ENCODE measurements at regions not wholly inside any gene's neighbourhood (a gene's known extent, or its start where the extent isn't known, plus 50 kb on each side); places are given as distances from the start of the nearest gene placed in this dataset.
"Not testable (repeated sequence)": the region's sequence is repeated elsewhere in the genome, so short reads cannot be mapped to it uniquely, and the experiment has no call there.

GRCh38 chr5:87594566-87594965 lies 181.8 kb upstream of the CCNH start:
- DNase-seq: no peak

GRCh38 chr5:87589587-87589986 lies 176.9 kb upstream of the CCNH start:
- no peak for DNase-seq

GRCh38 chr5:87588316-87588715 lies 175.6 kb upstream of the CCNH start:
- DNase-seq: no peak

- DNase-seq: not testable (repeated sequence)
Observed at GRCh38 chr5:87583704-87584103, 171.0 kb upstream of the CCNH start.

GRCh38 chr5:87582149-87582548 lies 169.4 kb upstream of the CCNH start:
- no peak for DNase-seq

GRCh38 chr5:87581661-87582060 lies 168.9 kb upstream of the CCNH start:
- no peak for DNase-seq

GRCh38 chr5:87579678-87580077 lies 166.9 kb upstream of the CCNH start:
- no peak for DNase-seq

GRCh38 chr5:87576867-87577266 lies 164.1 kb upstream of the CCNH start:
- DNase-seq: no peak

- DNase-seq: not testable (repeated sequence)
Observed at GRCh38 chr5:87576306-87576705, 163.6 kb upstream of the CCNH start.

GRCh38 chr5:87574106-87574505 lies 161.4 kb upstream of the CCNH start:
- DNase-seq: no peak

GRCh38 chr5:87572611-87573010 lies 159.9 kb upstream of the CCNH start:
- DNase-seq: no peak

- no peak for DNase-seq
Observed at GRCh38 chr5:87572090-87572489, 159.4 kb upstream of the CCNH start.

- DNase-seq: no peak
Observed at GRCh38 chr5:87570366-87570765, 157.6 kb upstream of the CCNH start.

GRCh38 chr5:87562068-87562467 lies 149.3 kb upstream of the CCNH start:
- no peak for DNase-seq

- DNase-seq: no peak
Observed at GRCh38 chr5:87560528-87560927, 147.8 kb upstream of the CCNH start.

- DNase-seq: no peak
Observed at GRCh38 chr5:87551911-87552310, 139.2 kb upstream of the CCNH start.

- no peak for DNase-seq
Observed at GRCh38 chr5:87541676-87542075, 128.9 kb upstream of the CCNH start.

GRCh38 chr5:87541033-87541432 lies 128.3 kb upstream of the CCNH start:
- peak; percentile 94 for DNase-seq

GRCh38 chr5:87539839-87540238 lies 127.1 kb upstream of the CCNH start:
- peak; percentile 36 for DNase-seq

GRCh38 chr5:87536365-87536764 lies 123.6 kb upstream of the CCNH start:
- DNase-seq: no peak

GRCh38 chr5:87535706-87536105 lies 123.0 kb upstream of the CCNH start:
- DNase-seq: no peak

GRCh38 chr5:87529486-87530076 lies 116.9 kb upstream of the CCNH start:
- no peak for DNase-seq

GRCh38 chr5:87526131-87526530 lies 113.4 kb upstream of the CCNH start:
- DNase-seq: peak; percentile 75

GRCh38 chr5:87524217-87524616 lies 111.5 kb upstream of the CCNH start:
- DNase-seq: no peak

GRCh38 chr5:87511778-87512177 lies 99.0 kb upstream of the CCNH start:
- not testable (repeated sequence) for DNase-seq

GRCh38 chr5:87503004-87503403 lies 90.3 kb upstream of the CCNH start:
- DNase-seq: no peak
